ENCODE measurements at regions not wholly inside any gene's neighbourhood (a gene's known extent, or its start where the extent isn't known, plus 50 kb on each side); places are given as distances from the start of the nearest gene placed in this dataset.

GRCh38 chr2:43171789-43172188 lies 54.6 kb downstream of the ZFP36L2 start:
- no peak for DNase-seq

DNA sequence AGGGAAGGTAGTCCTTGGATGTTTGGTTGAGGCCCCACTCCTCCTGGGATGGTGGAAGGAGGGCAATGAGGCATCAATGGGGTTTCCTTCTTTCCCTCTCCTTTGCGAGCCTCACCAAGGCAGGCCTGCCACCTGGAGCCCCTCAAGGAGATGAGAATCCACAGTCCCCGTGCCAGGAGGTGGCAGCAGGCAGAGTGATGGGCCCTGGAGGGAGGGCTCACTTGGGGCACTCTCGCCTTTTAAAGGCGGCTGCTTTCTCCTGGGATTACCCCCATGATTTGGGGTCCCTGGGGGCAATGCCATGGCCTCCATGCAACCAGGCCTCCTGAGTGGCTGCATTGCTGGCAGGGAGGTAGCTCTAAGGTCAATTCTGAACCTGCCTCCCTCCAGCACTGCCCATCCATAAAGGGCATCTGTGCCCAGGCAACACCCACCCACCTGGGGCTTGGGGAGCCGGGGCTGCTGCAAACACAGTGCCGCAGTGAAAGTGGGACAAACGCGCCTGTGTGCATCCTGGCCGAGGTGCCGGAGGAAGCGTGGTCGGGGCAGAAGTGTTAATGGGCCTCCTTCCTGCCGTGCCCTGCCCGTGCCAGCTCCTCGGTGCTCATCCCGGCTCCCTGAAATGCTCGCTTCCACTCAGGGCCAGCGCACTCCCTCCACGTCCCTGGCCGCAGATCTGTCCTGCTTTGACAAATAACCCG lies 55.9 kb downstream of the ZFP36L2 start:
- no peak for DNase-seq

GRCh38 chr2:43169987-43170386 lies 56.4 kb downstream of the ZFP36L2 start:
- no peak for DNase-seq

GRCh38 chr2:43169099-43169945 lies 57.1 kb downstream of the ZFP36L2 start:
- DNase-seq, result no peak

DNA sequence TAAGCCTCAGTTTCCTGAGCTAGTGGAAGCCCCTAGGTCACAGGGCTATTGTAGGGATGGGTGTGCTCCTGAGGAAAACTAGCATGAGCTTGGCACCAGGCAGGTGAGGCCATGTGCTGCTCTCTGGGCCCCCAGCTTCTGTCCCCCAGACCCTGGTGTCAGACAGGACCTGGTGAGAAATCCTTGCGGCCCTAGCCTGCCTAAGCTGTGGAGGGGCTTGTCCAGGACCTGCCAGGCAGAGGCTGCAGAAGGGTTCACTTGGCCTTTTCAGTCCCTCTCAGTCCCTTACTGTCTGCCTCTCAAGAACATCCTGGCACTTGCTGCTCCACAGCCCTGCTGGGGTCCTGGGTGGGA lies 58.4 kb downstream of the ZFP36L2 start:
- no peak for DNase-seq

DNA sequence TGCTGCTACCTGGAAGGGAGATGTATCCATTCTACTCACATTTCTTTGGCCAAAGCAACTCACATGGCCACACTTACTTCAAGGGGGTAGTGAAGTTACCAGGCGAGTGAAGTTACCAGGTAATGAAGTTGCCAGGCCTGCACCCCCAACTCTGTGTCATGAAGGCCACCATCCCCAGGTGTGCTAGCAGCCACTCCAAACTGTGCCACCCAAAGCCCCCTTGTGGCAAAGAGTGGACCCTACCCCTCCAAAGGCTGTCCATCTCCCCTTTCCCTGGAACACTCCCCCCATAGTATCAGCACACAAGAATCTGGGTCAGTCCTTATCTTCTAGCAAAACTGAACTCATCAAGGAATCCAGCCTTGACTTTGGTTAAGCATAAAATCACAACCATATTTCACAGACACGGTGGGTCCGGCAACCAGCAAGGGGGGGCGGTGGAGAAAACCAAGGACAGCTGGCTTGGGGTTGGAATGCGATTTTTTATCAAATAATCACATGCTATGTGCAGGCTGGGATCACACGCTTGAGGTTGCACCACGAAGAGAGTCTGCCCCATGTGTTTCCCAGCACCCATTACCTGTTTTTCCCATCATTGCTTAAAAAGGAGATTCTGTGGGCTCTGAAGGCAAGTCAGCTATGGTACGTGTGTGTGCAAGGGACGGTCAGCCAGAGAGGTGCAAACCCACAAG lies 60.9 kb downstream of the ZFP36L2 start:
- DNase-seq, result no peak

DNA sequence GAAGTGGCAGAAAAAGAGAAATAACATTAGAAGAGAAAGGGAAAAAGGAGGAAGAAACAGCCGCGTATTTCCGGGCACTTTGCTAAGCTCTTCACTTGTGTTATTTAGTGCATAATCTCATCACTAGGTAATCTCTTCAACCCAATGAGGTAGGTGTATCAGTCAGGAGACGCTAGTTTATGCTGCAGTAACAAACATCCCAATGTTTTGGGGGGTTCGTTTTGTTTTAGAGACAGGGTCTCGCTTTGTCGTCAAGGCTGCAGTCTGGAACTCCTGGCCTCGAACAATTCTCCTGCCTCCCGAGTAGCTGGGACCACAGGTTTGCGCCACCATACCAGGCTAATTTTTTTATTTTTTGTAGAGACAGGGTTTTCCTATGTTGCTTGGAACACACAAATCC lies 61.7 kb downstream of the ZFP36L2 start:
- DNase-seq, result no peak

DNA sequence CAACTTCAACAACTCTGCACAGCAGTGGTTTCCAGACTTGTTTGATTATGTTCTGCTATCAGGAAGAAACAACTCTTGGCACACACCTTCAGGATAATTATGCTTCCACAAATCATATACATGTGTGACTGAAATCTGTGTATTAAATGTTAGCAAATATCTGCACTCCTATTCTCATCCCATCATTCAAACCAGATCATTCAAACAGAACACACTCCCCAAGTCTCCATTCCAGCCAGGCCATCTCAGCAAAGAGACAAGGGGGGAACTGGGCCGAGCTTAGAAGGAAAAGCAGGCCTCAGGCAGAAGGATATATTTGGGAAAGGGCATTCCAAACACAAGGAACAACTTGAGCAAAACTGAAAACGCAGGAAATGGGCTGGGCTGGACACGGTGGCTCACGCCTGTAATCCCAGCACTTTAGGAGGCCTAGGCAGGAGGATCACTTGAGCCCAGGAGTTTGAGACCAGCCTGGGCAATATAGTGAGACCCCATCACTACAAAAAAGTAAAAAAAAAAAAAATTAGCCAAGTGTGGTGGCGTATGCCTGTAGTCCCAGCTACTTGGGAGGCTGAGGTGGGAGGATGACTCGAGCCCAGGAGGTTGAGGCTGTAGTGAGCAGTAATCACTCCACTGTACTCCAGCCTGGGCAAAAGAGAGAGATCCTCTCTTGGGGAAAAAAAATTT lies 62.7 kb downstream of the ZFP36L2 start:
- DNase-seq, result no peak

- DNase-seq, result no peak
Observed at GRCh38 chr2:43162511-43162776, 64.0 kb downstream of the ZFP36L2 start.

DNA sequence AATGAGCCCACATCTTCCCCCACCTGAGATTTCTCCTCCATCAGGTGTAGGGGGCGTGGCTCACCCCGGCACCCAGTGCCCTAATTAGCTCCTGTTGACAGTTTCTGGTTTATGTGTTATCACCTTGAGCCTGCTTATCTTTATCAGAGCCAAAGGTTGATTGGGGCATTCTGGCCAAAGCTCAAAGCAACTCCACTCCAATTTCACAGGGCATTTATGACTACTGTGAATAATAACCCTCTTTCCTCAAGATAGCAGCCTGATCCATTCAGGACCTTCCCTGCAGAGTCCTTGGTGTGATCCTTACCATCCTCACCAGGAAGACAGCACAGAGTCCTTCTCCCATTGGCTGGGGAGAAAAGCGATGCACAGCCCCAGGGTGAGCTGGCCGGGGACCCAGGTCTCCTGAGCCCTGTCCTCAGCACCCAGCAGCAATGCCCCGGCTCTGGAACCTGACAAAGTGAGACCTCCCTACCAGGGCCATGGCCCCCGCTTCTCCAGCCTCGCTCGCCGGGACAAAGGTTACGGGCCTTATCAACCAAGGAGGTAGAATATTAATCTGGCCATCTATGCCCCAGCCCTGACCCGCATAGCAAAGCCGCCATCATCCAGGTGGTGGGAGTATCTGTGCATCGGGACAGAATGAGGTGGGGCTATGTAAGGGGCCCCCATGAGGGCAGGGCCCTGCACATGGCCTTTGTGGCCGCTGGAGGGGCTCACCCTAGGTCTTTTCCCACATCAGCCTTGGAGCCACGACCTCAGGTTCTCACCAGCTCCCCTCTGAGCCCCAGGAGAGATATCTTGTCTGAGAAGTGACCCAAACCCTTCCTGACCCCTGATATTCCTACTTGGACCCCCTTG lies 64.5 kb downstream of the ZFP36L2 start:
- DNase-seq, result no peak

- no peak for DNase-seq
Observed at GRCh38 chr2:43160778-43161177, 65.6 kb downstream of the ZFP36L2 start.

DNA sequence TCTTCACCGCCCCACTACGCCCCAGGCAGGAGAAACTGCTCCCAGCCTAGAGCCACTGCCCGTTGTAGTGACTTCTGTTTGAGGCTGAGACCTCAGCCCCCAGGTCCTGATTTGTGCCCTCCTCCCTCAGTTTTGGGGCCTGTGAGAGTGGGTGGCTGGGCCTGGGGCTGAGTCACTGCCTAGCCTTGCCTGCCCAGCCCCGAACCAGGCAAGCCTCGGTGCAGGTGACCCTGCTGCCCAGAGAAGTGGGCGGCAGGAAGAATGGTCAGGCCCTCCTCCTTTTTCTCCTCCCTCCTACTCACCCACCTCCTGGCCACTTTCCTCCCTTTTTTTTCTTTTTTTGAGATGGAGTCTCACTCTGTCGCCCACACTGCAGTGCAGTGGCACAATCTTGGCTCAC lies 66.6 kb downstream of the ZFP36L2 start:
- DNase-seq, result no peak

DNA sequence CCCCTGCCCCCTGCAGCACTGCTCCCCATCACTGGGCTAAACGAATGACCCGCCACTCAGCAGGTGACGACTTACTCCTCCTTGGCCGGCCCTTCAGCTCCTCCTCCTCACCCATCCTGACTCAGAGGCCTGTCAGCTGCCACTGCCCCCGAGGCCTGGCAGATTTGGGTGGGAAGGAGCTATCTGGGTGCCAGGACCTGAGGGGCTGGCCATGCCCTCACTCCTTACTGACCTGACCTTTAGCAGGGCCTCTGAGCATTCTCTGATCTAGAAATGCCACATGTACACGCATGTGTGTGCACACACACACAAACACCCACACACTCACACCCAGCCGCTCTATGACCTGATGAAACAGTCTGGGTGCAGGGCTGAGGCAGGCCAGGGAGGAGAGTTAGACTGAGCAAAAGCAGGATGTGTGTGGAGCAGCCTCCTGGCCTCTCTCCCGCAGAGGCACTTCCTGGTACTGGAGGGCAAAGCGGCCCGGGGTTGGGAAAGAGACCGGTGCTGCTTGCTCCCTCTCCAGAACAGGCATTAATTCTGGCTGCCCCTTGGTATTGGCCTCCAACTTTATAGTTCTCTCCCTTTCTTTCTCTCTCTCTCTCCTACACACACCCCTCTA lies 68.0 kb downstream of the ZFP36L2 start:
- no peak for DNase-seq

GRCh38 chr2:43157506-43158246 lies 68.7 kb downstream of the ZFP36L2 start:
- no peak for DNase-seq

- no peak for DNase-seq
Observed at GRCh38 chr2:43155851-43156411, 70.5 kb downstream of the ZFP36L2 start.

DNA sequence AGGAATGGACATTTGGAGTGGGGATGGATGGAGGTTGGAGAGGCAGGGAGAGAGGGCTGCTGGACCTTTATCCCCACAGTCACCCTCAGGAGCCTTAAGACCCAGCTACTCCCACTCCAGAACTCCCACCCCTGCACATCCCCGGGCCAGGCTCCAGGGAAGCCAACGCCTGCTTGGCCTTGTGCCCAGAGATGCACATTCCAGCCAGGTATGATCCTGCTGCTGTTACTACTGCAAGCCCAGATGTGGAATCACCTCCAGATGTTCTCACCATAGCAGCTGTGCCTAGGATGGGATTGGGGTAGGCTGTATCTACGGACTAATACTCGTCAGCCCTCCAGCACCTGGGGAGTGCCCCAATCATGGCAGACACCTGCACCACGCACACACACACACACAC lies 71.7 kb downstream of the ZFP36L2 start:
- no peak for DNase-seq

GRCh38 chr2:43152741-43153647 lies 73.4 kb downstream of the ZFP36L2 start:
- no peak for DNase-seq

- DNase-seq, result no peak
Observed at GRCh38 chr2:43152186-43152585, 74.2 kb downstream of the ZFP36L2 start.

GRCh38 chr2:43149482-43150107 lies 76.8 kb downstream of the ZFP36L2 start:
- DNase-seq, result no peak

Data from activated gamma-delta T cell (primary cell).